DMS53 treated with DMSO at 0.1 percent for 48 hours (cell line): ENCODE measurements at regions not wholly inside any gene's neighbourhood (a gene's known extent, or its start where the extent isn't known, plus 50 kb on each side); places are given as distances from the start of the nearest gene placed in this dataset.

Experiments
- DNase-seq: peaks from one replicate; lab custom pipeline; 2025; ENCODE audit not compliant: unreplicated experiment; lab: John Stamatoyannopoulos, UW

GRCh38 chr6:41428996-41429421 is 93.6 kb downstream of the NCR2 start:
- no peak for DNase-seq

DNA sequence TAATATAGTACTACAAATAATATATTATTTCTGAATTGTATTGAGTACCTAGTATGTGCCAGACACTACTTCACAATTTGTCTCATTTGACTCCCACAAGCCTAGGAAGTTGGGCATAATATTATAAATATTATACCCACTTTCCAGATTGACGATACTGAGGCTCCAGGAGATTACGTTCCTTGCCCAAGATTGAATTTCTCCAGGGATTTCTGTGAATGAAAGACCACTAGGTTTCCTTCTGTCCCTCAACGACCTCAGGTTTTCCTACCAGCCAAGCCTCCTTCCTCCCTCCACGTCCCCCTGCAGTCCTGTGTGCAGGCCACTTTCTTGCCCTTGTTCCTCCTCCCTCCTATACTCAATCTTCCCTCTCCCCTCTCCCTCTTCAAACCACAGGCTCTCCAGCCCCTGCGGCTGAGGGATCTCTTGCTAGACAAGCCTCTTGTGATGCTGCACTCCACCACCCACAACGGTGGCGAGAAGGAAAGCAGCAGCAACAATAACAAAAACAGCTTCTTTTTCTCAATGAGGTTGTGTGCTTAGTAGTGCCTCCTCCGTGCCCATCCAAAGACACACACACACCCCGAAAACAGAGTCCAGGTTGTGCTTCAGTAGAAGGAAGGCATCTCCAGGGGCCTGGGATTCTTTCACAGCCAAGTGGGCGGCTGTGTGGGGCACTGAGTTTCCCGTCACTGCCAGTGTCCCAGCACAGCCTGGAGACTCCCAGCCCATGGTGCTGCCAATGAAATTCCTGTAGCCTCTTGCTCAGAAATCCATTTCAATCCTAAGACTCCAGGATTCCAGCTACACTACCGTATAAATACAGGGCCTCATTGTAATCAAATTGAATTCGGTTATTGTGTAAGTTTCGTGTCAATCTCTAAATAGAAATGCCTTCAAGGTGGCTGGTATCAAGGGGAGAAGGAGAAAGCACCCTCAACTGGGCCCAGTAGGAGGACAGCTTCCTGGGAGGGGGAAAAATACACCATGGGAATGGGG is 94.4 kb downstream of the NCR2 start:
- DNase-seq: no peak

GRCh38 chr6:41430875-41431274 is 95.5 kb downstream of the NCR2 start:
- no peak for DNase-seq

GRCh38 chr6:41432280-41432679 is 96.9 kb downstream of the NCR2 start:
- DNase-seq: no peak

DNA sequence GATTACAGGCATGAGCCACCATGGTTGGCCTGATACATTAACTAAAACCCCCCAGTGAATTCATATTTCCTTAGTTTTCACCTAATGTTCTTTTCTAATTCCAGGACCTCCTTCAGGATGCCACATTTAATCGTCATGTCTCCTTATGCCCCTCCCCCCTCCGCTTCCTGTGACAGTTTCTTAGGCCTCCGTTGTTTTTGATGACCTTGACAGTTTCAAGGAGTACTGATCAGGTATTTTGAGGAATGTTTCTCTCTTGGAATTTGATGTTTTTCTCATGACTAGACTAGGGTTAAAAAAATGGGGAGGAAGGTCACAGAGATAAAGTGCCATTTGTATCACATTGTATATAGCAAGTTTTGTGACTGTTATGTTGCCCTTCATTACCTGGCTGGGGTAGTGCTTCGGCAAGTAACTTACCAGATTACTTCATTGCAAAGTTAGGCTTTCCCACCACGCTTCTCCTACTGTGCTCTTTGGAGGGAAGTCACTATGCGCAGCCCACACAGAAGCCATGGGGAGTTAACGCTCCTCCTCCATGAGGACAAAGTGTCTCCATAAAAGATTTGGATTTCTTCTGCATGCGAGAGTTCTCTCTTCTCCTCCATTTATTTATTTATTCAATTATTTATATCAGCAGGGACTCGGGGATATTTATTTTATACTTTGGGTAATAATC is 99.5 kb downstream of the NCR2 start:
- DNase-seq: no peak

- DNase-seq: no peak
These were observed 102.2 kb downstream of the NCR2 start for GRCh38 chr6:41437604-41438003.

- DNase-seq: no peak
These were observed 103.3 kb downstream of the NCR2 start for GRCh38 chr6:41438746-41439145.

GRCh38 chr6:41439524-41440418 is 104.4 kb downstream of the NCR2 start:
- no peak for DNase-seq

DNA sequence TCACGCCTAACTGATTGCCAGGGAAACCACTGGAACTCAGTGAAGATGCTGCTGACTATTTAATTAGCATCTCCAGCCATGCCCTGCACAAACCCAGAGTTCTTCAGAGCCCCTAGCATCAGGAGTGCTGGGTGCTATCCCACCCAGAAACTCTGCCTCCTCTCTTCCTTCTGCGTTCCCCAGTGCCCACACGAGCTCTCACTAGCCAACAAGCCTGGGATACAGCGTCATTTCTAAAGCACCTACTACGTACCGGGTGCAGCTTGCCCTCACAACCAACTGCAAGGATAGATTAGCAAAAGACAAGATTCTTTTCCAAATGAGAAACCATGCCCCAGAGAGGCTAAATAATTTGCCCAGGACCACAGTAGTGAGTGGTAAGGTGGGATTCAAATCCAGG is 105.2 kb upstream of the FOXP4 start:
- DNase-seq: no peak

DNA sequence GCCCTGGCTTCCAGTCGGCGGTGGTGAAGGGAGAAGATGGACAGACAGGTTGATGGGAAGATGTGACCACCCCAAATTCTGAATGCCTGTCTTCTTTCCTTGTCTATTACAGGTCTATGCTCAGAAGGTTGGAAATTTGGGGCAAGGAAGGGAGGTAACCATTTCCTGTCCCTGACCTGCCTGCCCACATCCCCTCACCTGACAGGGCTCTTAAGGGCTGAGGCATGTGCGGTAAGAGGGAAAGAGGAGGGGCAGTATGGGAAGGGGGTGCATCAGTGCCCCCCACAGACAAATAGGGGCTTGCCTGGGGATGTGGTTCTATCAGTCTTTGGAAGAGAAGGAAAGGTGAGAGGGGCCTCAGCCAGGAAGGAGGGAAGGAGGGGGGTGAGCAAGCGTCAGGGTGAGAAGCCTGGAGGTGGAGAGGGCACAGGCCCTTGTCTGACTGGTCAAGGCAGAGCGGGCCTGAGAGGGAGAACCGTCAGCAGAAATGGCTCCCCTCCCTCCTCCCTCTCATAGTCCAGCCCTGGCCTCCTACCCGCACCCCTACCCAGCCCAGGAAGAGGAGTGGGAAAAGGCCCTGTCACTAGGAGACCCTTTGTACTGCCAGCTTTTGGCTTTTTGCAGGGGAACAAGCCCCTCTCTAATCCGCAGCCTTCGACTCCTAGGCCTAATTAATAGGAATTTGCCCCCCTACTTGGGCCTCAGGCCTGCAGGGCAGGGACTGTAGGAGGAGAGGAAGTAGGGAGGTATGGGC is 104.4 kb upstream of the FOXP4 start:
- DNase-seq: no peak

- DNase-seq: no peak
These were observed 103.9 kb upstream of the FOXP4 start for GRCh38 chr6:41442352-41442672.

DNA sequence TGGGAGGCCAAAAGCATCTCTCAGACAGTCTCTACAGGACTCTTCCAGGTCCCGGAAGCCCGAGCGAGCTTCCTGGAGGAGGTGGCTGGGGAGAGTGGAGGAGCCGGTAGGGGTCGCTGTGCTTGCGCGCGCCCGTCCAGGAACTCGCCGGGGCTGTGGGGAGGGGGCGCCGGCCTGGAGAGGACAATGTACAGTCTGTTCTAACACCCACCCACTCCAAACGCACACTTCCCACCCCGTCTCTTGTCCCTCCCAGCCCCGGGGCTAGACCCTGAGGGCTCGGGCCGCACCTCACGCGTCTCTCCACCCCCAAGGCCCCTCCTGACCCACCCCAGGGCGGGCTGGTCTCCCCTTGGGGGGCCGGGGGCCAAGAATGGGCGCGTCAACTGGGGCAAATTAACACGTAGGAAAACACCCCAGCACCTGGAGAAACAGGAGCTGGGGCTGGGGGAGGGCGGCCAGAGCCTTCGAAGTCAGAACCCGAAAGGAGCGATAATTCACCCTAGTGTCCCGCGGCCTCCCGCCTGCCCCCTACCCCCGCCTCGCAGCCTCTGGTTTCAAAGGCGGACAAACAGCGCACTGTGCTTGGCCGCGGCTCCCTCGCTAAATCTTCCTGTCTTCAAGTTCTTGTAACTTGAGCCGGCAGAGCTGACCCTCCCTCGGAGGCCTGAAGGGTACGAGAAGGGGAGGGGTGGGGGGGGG is 103.2 kb upstream of the FOXP4 start:
- DNase-seq: no peak

DNA sequence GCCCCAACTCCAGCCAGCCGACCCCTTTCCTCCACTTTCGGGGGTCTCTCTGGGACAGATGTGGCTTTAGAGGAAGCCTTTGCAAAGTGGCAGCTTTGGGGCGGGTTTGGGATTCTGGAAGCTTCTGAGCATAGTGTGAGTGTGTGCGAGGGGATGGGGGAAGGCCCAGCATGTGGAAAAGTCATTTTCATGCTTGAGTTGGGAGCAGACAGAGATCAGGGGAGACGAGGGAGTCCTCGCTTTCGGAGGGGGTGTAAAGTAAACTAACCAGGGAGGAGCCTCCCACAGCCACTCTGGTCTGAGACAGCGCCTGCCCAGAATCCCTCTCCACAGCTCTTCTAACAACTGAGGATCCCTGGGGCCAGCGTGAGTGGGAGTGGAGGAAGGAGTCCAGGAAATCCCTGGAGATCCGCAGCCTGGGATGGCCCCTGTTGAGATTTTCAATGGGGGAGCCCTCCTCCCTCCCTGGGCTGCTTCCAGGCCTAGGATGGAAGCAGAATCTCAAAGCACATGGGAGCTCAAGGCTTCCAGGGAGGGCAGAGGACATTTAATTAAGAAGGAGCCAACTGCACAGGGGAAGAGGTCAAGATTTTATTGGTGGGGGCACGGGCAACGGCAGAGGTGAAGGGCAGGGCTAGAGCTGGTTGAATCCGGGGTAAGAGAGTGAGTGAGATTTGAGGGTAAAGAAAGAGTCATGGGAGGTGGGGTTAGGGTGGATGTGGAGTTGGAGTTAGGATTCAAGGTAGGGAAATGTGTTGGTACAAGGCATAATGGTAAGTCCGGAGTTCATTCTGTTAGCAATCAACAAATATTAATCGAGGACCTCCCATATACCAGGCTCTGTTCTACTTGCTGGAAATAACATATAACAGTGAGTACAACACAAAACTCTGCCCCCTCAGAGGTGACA is 102.3 kb upstream of the FOXP4 start:
- DNase-seq: no peak

- no peak for DNase-seq
These were observed 100.9 kb upstream of the FOXP4 start for GRCh38 chr6:41445261-41445660.

DNA sequence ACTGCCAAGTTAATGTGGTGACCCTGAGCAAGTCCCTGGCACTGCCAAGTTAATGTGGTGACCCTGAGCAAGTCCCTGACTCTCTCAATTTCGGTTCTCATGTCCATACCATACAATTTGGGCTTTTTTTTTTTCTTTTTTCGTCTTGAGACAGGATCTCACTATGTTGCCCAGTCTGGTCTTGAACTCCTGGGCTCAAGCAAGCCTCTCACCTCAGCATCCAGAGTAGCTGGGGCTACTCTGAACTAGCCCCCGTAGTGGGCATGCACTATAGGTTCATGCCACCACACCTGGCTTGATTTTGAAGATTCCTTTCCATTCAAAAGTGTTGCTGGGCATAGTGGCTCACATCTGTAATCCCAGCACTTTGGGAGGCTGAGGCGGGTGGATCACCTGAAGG is 100.0 kb upstream of the FOXP4 start:
- no peak for DNase-seq

GRCh38 chr6:41446907-41447545 is 99.2 kb upstream of the FOXP4 start:
- DNase-seq: no peak

DNA sequence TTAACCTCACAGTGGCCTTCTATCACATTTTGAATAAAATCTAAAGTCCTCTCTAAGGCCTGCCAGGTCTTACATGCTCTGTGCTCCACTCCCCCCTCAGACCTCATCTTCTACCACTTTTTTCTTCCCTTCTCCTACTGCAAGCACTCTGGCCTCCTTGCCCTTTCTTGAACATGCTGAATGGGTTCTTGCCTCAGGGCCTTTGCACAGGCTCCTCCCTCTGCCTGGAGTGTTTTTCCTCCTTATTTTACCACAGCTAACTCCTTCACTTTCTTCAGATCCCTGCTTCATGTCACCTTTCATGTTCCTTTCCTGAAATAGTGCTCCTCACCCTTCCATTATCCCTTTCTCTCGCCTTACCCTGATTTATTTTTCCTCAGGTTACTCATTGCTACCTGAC is 97.9 kb upstream of the FOXP4 start:
- no peak for DNase-seq

GRCh38 chr6:41449399-41450245 is 96.6 kb upstream of the FOXP4 start:
- DNase-seq: no peak
